ENCODE measurements at regions not wholly inside any gene's neighbourhood (a gene's known extent, or its start where the extent isn't known, plus 50 kb on each side); places are given as distances from the start of the nearest gene placed in this dataset.

DNA sequence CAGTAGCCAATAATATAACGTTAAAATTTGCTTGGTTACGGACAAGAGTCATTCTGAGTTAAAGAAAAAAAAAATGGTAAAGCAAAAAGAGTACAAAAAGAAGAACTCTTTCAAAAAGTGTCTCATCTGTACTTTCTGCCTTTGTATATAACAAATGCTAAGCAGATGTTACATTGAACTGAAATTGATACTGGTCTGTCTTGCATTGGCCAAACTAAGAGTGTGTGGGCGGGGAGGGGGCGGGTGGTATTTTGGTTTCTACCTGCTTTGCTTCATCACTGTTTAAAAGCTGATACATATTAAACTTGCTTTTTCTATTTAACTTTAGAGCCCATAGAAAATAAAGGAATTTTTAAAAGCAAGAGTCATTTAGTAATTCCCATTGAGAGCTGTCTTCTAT lies 215.0 kb upstream of the THBS1 start:
- DNase-seq (ENCODE audit: extremely low read depth in 1 of 11, low read depth in 9 of 11, low spot score in 4 of 11): no peak

DNA sequence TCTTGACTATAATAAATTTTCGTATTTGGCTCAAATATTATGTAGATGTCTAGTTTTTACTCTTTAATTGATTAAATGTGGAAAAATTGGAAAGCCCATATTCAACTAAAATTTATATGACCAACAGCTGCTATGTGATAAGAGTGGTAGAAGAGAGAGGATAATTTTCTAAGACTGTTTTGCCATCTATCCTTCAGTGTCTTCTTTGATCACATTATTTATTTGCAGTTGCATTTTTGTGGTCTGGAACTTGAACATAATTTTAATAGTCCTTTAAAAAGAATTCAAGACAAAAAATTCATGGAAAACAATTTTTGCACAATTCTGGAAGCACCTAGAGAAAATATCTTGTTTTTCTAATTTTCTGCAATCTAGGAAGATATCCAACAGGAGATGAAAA lies 213.3 kb upstream of the THBS1 start:
- no peak for DNase-seq (ENCODE audit: extremely low read depth in 1 of 11, low read depth in 9 of 11, low spot score in 4 of 11)

DNA sequence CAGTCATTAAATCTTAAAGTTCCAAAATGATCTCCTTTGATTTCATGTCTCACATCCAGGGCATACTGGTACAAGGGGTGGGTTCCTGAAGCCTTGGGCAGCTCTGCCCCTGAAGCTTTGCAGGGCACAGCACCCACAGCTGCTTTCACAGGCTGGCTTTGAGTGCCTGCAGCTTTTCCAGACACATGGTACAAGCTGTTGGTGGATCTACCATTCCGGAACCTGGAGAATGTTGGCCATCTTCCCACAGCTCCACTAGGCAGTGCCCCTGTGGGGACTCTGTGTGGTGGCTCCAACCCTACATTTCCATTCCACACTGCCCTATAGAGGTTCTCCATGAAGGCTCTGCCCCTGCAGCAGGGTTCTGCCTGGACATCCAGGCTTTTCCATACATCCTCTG lies 211.1 kb upstream of the THBS1 start:
- no peak for DNase-seq (ENCODE audit: extremely low read depth in 1 of 11, low read depth in 9 of 11, low spot score in 4 of 11)

GRCh38 chr15:39376371-39376909 lies 204.4 kb upstream of the THBS1 start:
- no peak for DNase-seq (ENCODE audit: extremely low read depth in 1 of 11, low read depth in 9 of 11, low spot score in 4 of 11)

GRCh38 chr15:39381517-39381916 lies 199.4 kb upstream of the THBS1 start:
- no peak for DNase-seq (ENCODE audit: extremely low read depth in 1 of 11, low read depth in 9 of 11, low spot score in 4 of 11)

DNA sequence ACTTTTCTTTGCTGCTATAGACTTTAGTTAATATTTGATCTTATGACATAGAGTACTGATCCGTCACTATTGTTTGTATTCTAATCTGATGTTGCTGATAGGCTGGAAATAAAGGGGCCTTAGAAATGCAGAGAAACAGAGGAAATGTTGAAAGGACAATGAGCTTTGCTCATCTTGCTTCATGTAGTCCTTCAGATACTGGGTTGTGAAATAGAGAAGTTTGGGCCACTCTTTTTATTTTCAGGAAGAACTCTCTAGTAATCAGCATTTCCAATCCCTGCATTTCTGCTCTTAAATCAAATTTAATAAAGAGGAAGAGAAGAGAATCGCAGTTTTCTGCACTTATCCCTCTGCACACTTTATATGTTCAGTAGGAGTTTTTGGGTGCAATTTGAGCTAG lies 192.8 kb upstream of the THBS1 start:
- no peak for DNase-seq (ENCODE audit: extremely low read depth in 1 of 11, low read depth in 9 of 11, low spot score in 4 of 11)

DNA sequence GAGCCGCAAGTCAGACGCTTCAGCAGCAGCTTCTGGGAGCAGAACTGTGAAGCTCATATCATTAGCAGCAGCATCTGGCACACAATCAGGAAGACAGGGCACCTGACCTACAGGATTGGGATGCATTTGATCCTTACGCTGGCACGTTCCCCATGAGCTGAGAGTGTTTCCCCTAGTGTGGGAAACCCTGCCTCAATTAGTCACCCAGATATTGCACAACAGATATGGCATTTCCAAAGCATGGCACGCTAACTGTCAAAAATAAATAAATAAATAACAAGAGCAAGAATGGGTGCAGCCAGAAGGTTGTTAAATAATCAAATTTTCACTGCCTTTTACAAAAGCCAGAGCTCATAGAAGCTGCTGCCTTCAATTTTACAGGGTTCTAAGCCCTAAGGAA lies 189.6 kb upstream of the THBS1 start:
- DNase-seq (ENCODE audit: extremely low read depth in 1 of 11, low read depth in 9 of 11, low spot score in 4 of 11): no peak

DNA sequence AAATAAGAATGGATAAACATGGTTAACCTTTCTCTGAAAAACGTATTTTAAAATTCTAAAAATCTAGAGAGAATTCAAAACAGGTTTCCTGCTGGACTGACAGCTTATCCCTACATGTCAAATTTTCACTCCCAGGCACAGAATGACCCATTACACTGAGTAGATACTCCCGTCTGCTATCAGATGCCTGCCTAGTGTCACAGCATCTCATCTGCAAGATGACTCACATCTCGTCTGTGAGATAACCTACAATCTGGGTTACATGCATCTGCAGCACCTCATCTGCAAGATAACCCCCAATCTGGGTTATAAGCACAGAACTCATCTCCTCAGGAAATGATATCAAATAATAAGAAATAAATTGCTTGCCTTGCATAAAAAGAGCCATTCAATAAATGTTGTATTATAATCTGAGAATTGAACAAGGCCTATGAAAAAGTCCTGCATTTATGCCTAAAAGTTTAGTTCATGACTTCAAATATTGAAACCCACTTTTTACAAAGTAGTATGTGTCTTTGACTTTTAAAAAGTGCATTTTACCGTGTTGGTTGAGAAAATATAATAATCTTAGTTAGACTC lies 188.3 kb upstream of the THBS1 start:
- DNase-seq (ENCODE audit: extremely low read depth in 1 of 11, low read depth in 9 of 11, low spot score in 4 of 11): no peak

- no peak for DNase-seq (ENCODE audit: extremely low read depth in 1 of 11, low read depth in 9 of 11, low spot score in 4 of 11)
Measured at GRCh38 chr15:39393575-39394335, 187.1 kb upstream of the THBS1 start.

DNA sequence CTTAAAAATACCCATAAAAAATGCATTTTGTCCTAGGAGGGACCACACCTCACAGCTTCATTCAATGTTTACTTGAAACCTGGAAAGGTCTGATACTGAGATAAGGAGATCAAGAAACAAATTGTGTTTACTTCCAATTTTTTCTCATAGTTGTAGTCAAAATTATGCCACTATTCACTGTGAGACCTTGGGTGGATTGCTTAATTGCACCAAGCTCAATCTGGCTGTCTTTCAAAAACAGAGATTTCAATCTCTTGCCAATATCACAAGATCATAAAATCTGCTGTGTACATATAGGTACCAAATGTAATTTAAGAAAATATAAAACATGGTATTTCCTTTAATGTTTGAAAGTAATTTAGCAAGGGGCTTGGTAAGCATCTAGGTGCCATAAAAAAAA lies 186.4 kb upstream of the THBS1 start:
- no peak for DNase-seq (ENCODE audit: extremely low read depth in 1 of 11, low read depth in 9 of 11, low spot score in 4 of 11)

DNA sequence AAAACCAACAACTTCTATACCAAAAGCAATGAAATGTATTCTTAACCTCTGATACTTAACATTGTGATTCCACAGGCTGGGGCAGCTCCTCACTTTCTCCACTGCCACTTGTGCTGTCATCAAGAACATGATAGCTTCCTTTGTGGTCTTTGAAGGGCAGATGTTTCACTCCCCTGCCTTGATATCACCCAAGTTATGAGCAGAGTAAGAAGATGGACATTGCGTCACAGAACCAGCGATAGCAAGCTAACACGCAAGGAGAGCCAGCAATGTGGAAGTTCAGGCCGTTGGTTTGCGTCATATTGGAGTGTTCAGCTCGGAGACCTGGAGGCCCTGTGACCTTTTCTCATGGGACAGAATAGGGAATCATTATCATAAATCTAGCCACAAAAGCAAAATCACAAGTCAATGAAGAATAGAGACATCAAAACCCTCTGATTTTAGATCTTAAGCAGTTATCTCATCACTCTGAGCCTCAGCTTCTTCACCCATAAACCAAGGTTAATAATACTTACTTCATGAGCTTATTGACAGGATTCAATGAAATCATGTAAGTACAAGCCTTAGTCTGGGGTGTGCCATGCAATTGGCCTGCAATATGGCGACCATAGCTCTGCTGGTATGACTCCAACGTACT lies 183.8 kb upstream of the THBS1 start:
- DNase-seq (ENCODE audit: extremely low read depth in 1 of 11, low read depth in 9 of 11, low spot score in 4 of 11): no peak

DNA sequence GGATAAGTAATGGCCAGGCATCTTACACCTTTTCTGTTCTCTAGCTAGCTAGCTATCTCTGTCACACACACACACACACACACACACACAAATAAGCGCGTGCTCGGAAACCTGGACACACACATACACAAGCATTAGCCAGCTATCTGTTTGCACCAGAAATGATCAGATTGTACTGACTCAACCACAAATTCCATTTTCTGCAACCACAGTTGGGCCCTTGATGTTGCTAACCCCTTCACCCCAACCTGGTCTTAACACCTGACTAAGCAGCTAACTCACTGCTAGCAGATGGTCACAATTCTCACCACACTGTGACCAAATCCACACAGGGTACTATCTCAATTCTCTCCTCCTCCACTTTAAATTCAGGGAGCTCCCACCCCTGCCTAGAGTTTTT lies 183.0 kb upstream of the THBS1 start:
- no peak for DNase-seq (ENCODE audit: extremely low read depth in 1 of 11, low read depth in 9 of 11, low spot score in 4 of 11)

- DNase-seq (ENCODE audit: extremely low read depth in 1 of 11, low read depth in 9 of 11, low spot score in 4 of 11): no peak
Measured at GRCh38 chr15:39399600-39399999, 181.3 kb upstream of the THBS1 start.

DNA sequence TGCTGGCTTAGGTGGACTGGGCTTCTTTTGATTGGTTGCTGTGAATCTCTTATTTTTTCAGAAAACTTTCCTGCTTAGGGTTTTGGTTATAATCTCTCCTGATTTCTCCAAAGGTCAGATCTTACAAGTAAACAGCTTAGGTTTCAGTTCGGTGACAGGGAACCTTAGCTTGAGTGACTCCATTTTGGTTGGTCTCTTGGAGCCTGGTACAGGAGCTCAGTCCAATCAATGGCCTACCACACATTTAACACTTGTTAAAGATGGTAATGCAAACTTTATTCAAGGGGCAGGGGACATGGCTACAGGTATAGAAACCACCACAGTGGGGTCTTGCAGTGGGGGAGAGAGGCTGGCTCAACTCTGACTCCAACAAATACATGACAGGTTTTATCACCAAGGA lies 180.9 kb upstream of the THBS1 start:
- DNase-seq (ENCODE audit: extremely low read depth in 1 of 11, low read depth in 9 of 11, low spot score in 4 of 11): no peak

- no peak for DNase-seq (ENCODE audit: extremely low read depth in 1 of 11, low read depth in 9 of 11, low spot score in 4 of 11)
Measured at GRCh38 chr15:39400821-39401550, 179.9 kb upstream of the THBS1 start.

DNA sequence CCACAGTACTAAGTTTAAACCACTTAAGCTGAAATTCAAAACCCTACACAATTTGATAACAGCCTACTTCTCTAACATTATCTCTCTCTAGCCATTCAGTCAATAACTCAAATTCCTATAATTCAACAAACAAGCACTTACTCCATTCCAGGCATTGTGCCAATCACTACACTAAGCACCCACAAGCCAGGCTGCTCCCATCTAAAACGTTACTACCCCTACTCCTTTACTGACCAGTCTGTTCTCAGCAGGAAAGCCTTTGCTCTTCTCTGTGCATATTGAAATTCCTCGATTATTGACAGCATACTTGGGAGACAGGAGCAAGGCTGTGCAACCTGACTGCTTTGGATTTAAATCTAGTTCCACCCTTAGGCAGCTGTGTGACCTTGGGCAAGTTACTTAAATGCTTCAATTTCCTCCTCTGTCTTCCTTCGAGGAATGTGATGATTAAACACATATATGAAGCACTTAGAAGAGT lies 177.2 kb upstream of the THBS1 start:
- DNase-seq (ENCODE audit: extremely low read depth in 1 of 11, low read depth in 9 of 11, low spot score in 4 of 11): no peak

- DNase-seq (ENCODE audit: extremely low read depth in 1 of 11, low read depth in 9 of 11, low spot score in 4 of 11): no peak
Measured at GRCh38 chr15:39404767-39405181, 176.1 kb upstream of the THBS1 start.

GRCh38 chr15:39406485-39406884 lies 174.4 kb upstream of the THBS1 start:
- DNase-seq (ENCODE audit: extremely low read depth in 1 of 11, low read depth in 9 of 11, low spot score in 4 of 11): no peak

GRCh38 chr15:39407116-39407515 lies 173.8 kb upstream of the THBS1 start:
- no peak for DNase-seq (ENCODE audit: extremely low read depth in 1 of 11, low read depth in 9 of 11, low spot score in 4 of 11)
